K562 (cell line): ENCODE measurements at regions not wholly inside any gene's neighbourhood (a gene's known extent, or its start where the extent isn't known, plus 50 kb on each side); places are given as distances from the start of the nearest gene placed in this dataset.

Experiments
- DNMT1 ChIP-seq: fragments of 450-650 bp; IDR thresholded peaks from 2 replicates; pipeline ENCODE4 v1.6.1; 2016; ENCODE audit warnings: antibody characterized with exemption, mild to moderate bottlenecking
- EZH2 ChIP-seq: IDR thresholded peaks from 2 replicates; pipeline ENCODE4 v1.6.1; 2012; ENCODE audit warnings: low read depth, mild to moderate bottlenecking, inconsistent platforms, low read length, borderline replicate concordance
- HCFC1 ChIP-seq: IDR thresholded peaks from 2 replicates; pipeline ENCODE4 v1.6.1; 2012; ENCODE audit warnings: low read depth, low read length, improper control_type of control experiment
- HDAC2 ChIP-seq: fragments of 450-650 bp; IDR thresholded peaks from 2 replicates; pipeline ENCODE4 v1.6.1; 2016; ENCODE audit warnings: mild to moderate bottlenecking
- HNRNPUL1 ChIP-seq: fragments of 200-400 bp; formaldehyde crosslinking; IDR thresholded peaks from 2 replicates; pipeline ENCODE4 v1.6.1; 2017; ENCODE audit warnings: low read length
- KAT7 ChIP-seq: sonication (generic); formaldehyde crosslinking; IDR thresholded peaks from 2 replicates; pipeline ENCODE4 v1.8.0; 2022; ENCODE audit warnings: missing genetic modification reagents, mild to moderate bottlenecking, borderline replicate concordance
- NR3C1 ChIP-seq: sonication (generic); formaldehyde crosslinking; IDR thresholded peaks from 2 replicates; pipeline ENCODE4 v1.8.1; 2022; ENCODE audit warnings: missing genetic modification reagents
- RAD21 ChIP-seq, 2 experiments: fragments of 250-450 bp in 1 of 2; fragments of 450-650 bp in 1 of 2; sonication (Bioruptor Pico) in 1 of 2; formaldehyde crosslinking in 1 of 2; IDR thresholded peaks in 1 of 2; conservative IDR thresholded peaks in 1 of 2; 2 replicates each; pipeline versions ENCODE4 v1.4.0 to v1.8.0; 2020 to 2022; ENCODE audit warnings: mild to moderate bottlenecking in 2 of 2, moderate library complexity in 1 of 2
- WHSC1 ChIP-seq: IDR thresholded peaks from one replicate; pipeline ENCODE4 v1.6.1; 2012; ENCODE audit warnings: low read length, control low read depth, inconsistent platforms
- ZBTB17 ChIP-seq: fragments of 450-650 bp; formaldehyde crosslinking; IDR thresholded peaks from 2 replicates; pipeline ENCODE4 v1.4.0; 2020; ENCODE audit warnings: mild to moderate bottlenecking
- TF ChIP-seq, protein P1 (sequence below), 3 experiments: IDR thresholded peaks in 2 of 3; conservative IDR thresholded peaks in 1 of 3; 2 replicates each; pipeline ENCODE4 v1.5.1; 2011 to 2012; ENCODE audit warnings: low read length in 3 of 3, mild to moderate bottlenecking in 3 of 3, control low read depth in 2 of 3, improper control_type of control experiment in 1 of 3, inconsistent platforms in 1 of 3, low read depth in 1 of 3, mixed read lengths in 1 of 3, moderate library complexity in 1 of 3; ENCODE audit not compliant: insufficient read depth in 2 of 3

DNA sequence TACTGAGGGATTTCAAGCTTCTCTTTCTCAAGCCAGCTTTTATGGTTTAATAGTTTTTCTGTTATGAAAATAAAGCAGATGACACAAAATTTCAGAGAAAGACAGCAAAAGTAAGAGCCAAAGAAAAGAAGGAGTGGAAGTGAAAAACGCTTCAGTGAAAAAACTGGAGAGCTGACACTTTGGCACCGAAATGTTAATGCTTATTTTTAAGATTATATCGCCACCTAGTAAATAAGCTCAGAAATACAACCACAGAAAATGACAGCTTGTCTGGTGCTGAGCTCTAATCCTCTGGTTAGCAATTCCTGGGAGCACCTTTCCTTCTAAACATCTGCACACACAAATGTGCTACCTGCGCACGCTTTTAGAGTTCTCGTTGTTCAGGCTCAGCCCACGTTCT, 101.6 kb downstream of the ZPLD1 start:
- TF ChIP-seq EZH2 (no peak), ZBTB17 (no peak), KAT7 (CRISPR knock-in tag) (no peak), HDAC2 (no peak), RAD21 (CRISPR knock-in tag; conservative IDR thresholded peaks at IDR 0.05 in 1 of 2, IDR thresholded peaks at IDR 0.05 in 1 of 2) (peak; percentile 62 to 63; a peak in 3 of 4 replicates), HNRNPUL1 (no peak), DNMT1 (no peak), WHSC1 (no peak), NR3C1 (CRISPR knock-in tag) (no peak), HCFC1 (no peak)
- TF ChIP-seq, protein P1, sequence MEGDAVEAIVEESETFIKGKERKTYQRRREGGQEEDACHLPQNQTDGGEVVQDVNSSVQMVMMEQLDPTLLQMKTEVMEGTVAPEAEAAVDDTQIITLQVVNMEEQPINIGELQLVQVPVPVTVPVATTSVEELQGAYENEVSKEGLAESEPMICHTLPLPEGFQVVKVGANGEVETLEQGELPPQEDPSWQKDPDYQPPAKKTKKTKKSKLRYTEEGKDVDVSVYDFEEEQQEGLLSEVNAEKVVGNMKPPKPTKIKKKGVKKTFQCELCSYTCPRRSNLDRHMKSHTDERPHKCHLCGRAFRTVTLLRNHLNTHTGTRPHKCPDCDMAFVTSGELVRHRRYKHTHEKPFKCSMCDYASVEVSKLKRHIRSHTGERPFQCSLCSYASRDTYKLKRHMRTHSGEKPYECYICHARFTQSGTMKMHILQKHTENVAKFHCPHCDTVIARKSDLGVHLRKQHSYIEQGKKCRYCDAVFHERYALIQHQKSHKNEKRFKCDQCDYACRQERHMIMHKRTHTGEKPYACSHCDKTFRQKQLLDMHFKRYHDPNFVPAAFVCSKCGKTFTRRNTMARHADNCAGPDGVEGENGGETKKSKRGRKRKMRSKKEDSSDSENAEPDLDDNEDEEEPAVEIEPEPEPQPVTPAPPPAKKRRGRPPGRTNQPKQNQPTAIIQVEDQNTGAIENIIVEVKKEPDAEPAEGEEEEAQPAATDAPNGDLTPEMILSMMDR (IDR thresholded peaks at IDR 0.05 in 2 of 3, conservative IDR thresholded peaks at IDR 0.05 in 1 of 3; ENCODE audit: insufficient read depth in 2 of 3, low read depth in 1 of 3, low read length in 3 of 3): peak in 1 of 3 experiments; percentile 20; a peak in 2 of 6 replicates
